H1 (cell line): ENCODE measurements at regions not wholly inside any gene's neighbourhood (a gene's known extent, or its start where the extent isn't known, plus 50 kb on each side); places are given as distances from the start of the nearest gene placed in this dataset.

Experiments
- BCL11A ChIP-seq, 2 experiments: IDR thresholded peaks; one replicate each; pipeline ENCODE4 v1.6.1; 2011; ENCODE audit warnings: low read depth in 2 of 2, low read length in 2 of 2, mild to moderate bottlenecking in 2 of 2
- CTCF ChIP-seq, 3 experiments: IDR thresholded peaks; 1 replicate in 2 of 3; 2 replicates in 1 of 3; pipeline versions ENCODE4 v1.5.1 to v1.6.1; 2011; ENCODE audit warnings: low read length in 3 of 3, mild to moderate bottlenecking in 3 of 3, inconsistent platforms in 2 of 3, low read depth in 1 of 3, moderate library complexity in 1 of 3; ENCODE audit not compliant: insufficient read depth in 1 of 3; ENCODE audit errors: control extremely low read depth in 1 of 3
- EGR1 ChIP-seq: IDR thresholded peaks from 2 replicates; pipeline ENCODE4 v1.6.1; 2011; ENCODE audit warnings: low read depth, low read length, borderline replicate concordance
- EP300 ChIP-seq, 2 experiments: IDR thresholded peaks; 1 replicate in 1 of 2; 2 replicates in 1 of 2; pipeline ENCODE4 v1.6.1; 2011 to 2012; ENCODE audit warnings: low read depth in 2 of 2, low read length in 2 of 2, mild to moderate bottlenecking in 2 of 2, borderline replicate concordance in 1 of 2, inconsistent platforms in 1 of 2, moderate library complexity in 1 of 2
- EZH2 ChIP-seq: fragments of 200-600 bp; sonication (generic); IDR thresholded peaks from 2 replicates; pipeline ENCODE4 v1.7.1; 2012; ENCODE audit warnings: low read depth, mild to moderate bottlenecking, moderate library complexity, low read length, inconsistent platforms; ENCODE audit not compliant: severe bottlenecking
- GABPA ChIP-seq: IDR thresholded peaks from 2 replicates; pipeline ENCODE4 v1.6.1; 2011; ENCODE audit warnings: mild to moderate bottlenecking, low read length, moderate library complexity, borderline replicate concordance; ENCODE audit not compliant: insufficient read depth
- MAFK ChIP-seq: IDR thresholded peaks from 2 replicates; pipeline ENCODE4 v1.6.1; 2012; ENCODE audit warnings: low read depth, mild to moderate bottlenecking, improper control_type of control experiment, low read length
- POLR2A ChIP-seq, 2 experiments: IDR thresholded peaks; 1 replicate in 1 of 2; 2 replicates in 1 of 2; pipeline ENCODE4 v1.6.1; 2011; ENCODE audit warnings: low read depth in 2 of 2, low read length in 2 of 2, mild to moderate bottlenecking in 2 of 2; ENCODE audit errors: control extremely low read depth in 1 of 2
- SUZ12 ChIP-seq: fragments of 200-600 bp; sonication (generic); IDR thresholded peaks from 2 replicates; pipeline ENCODE4 v1.6.1; 2012; ENCODE audit warnings: mild to moderate bottlenecking, inconsistent platforms, low read length, moderate library complexity, mixed read lengths

- TF ChIP-seq CTCF (IDR thresholded peaks at IDR 0.05; ENCODE audit: control extremely low read depth in 1 of 3, insufficient read depth in 1 of 3, low read depth in 1 of 3, low read length in 3 of 3): no peak
- TF ChIP-seq BCL11A (IDR thresholded peaks at IDR 0.05; ENCODE audit: low read depth in 2 of 2, low read length in 2 of 2): no peak
- no peak for TF ChIP-seq MAFK
- TF ChIP-seq EZH2: no peak
- TF ChIP-seq SUZ12: no peak
- no peak for TF ChIP-seq GABPA
- TF ChIP-seq POLR2A (IDR thresholded peaks at IDR 0.05; ENCODE audit: control extremely low read depth in 1 of 2, low read depth in 2 of 2, low read length in 2 of 2): no peak
- no peak for TF ChIP-seq EP300 (IDR thresholded peaks at IDR 0.05; ENCODE audit: borderline replicate concordance in 1 of 2, low read depth in 2 of 2, low read length in 2 of 2)
- no peak for TF ChIP-seq EGR1
Observed at GRCh38 chr21:38714999-38715398, 90.7 kb upstream of the ETS2 start.
